Esophagus muscularis mucosa (tissue), 4 donors: ENCODE measurements at regions not wholly inside any gene's neighbourhood (a gene's known extent, or its start where the extent isn't known, plus 50 kb on each side); places are given as distances from the start of the nearest gene placed in this dataset.

Experiments
- EP300 ChIP-seq: sonication (generic); formaldehyde crosslinking; IDR thresholded peaks from one replicate; pipeline ENCODE4 v1.6.1; 2017; ENCODE audit warnings: antibody characterized with exemption
- POLR2A ChIP-seq: fragments of 450-650 bp; IDR thresholded peaks from one replicate; pipeline ENCODE4 v1.6.1; 2017; ENCODE audit warnings: antibody characterized with exemption, moderate library complexity, mild to moderate bottlenecking, low read depth
- POLR2AphosphoS5 ChIP-seq, 2 donors: sonication (generic); formaldehyde crosslinking; IDR thresholded peaks; one replicate each; pipeline ENCODE4 v1.6.1; 2017; ENCODE audit warnings: antibody characterized with exemption in 2 of 2
- TF ChIP-seq, protein P1 (sequence below), 3 experiments: fragments of 200-600 bp in 2 of 3; fragments of 450-650 bp in 1 of 3; sonication (generic) in 2 of 3; IDR thresholded peaks; one replicate each; pipeline ENCODE4 v1.5.1; 2017 to 2019; ENCODE audit warnings: antibody characterized with exemption in 3 of 3, mild to moderate bottlenecking in 2 of 3, moderate library complexity in 1 of 3

DNA sequence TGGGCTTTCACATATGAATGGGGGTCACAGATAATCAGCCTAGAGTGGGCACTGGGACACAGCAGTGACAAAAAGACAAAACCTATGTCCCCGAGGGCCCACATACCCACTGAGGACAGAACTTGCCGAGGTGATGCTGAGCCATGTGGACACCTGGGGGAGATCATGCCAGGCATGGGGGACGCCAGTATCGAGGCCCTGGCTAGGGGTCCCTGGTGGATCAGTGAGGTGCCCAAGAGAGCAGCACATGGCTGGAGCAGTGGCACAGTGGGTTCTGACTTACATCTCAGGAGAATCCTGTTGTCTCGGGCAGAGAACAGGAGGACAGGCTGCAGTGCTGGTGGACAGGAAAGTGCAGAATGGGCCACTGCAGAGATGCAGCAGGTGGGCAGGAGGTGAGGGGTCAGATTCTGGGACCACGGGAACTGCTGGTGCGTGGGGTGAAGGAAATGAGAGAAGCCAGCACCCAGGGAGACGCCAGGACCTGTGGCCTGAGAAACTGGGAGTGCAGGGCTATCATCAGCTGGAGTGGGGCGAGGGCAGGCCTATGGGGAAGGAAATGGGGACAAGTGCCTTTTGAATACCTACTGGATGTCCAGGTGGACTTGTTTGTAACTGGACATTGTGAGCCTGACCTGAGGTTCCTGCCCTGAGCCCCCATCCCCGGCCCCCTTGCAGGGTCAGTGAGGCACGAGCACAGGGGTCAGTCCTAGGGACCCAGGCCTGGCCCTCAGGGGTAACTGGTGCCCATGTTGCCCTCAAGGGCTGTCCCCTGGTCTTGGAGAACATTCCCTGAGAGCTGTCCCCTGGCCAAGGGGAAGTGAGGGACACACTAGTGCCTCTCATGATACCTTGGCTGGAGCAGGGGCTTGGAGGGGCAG, 91.2 kb upstream of the RET start:
- TF ChIP-seq POLR2A (no peak), EP300 (no peak), POLR2AphosphoS5 (IDR thresholded peaks at IDR 0.05) (no peak)
- TF ChIP-seq, protein P1, sequence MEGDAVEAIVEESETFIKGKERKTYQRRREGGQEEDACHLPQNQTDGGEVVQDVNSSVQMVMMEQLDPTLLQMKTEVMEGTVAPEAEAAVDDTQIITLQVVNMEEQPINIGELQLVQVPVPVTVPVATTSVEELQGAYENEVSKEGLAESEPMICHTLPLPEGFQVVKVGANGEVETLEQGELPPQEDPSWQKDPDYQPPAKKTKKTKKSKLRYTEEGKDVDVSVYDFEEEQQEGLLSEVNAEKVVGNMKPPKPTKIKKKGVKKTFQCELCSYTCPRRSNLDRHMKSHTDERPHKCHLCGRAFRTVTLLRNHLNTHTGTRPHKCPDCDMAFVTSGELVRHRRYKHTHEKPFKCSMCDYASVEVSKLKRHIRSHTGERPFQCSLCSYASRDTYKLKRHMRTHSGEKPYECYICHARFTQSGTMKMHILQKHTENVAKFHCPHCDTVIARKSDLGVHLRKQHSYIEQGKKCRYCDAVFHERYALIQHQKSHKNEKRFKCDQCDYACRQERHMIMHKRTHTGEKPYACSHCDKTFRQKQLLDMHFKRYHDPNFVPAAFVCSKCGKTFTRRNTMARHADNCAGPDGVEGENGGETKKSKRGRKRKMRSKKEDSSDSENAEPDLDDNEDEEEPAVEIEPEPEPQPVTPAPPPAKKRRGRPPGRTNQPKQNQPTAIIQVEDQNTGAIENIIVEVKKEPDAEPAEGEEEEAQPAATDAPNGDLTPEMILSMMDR (IDR thresholded peaks at IDR 0.05), result no peak
